GM23338 (cell line): ENCODE measurements at regions not wholly inside any gene's neighbourhood (a gene's known extent, or its start where the extent isn't known, plus 50 kb on each side); places are given as distances from the start of the nearest gene placed in this dataset.

Source experiments
- ATAC-seq: fragments of 200-7000 bp; cut with Tn5 transposase; 3 replicates; pipeline ENCODE4 v1.9.1; 2020
- DNase-seq: peaks from one replicate; pipeline ENCODE4 v3.0.0-alpha.2; 2015; ENCODE audit warnings: low spot score
- H2AFZ ChIP-seq: fragments of 200-600 bp; sonication (generic); 2 replicates; pipeline ENCODE4 v1.8.0; 2016; ENCODE audit warnings: antibody characterized with exemption, mild to moderate bottlenecking, moderate library complexity
- H3F3A ChIP-seq: fragments of 200-600 bp; sonication (generic); replicated peaks from 2 replicates; pipeline ENCODE4 v1.8.0; 2017; ENCODE audit warnings: antibody characterized with exemption, mixed run types, low read depth
- H3K27ac ChIP-seq: fragments of 200-600 bp; sonication (generic); 2 replicates; pipeline ENCODE4 v1.6.1; 2016; ENCODE audit warnings: low read depth
- H3K27me3 ChIP-seq: fragments of 200-600 bp; sonication (generic); 2 replicates; pipeline ENCODE4 v1.8.0; 2016; ENCODE audit warnings: mild to moderate bottlenecking, mixed run types, moderate library complexity; ENCODE audit not compliant: insufficient read depth
- H3K36me3 ChIP-seq: fragments of 200-600 bp; sonication (generic); 2 replicates; pipeline ENCODE4 v1.8.0; 2016; ENCODE audit warnings: mild to moderate bottlenecking; ENCODE audit not compliant: insufficient read depth
- H3K4me1 ChIP-seq: fragments of 200-600 bp; sonication (generic); 2 replicates; pipeline ENCODE4 v1.8.0; 2016; ENCODE audit warnings: mild to moderate bottlenecking, moderate library complexity; ENCODE audit not compliant: insufficient read depth
- H3K4me2 ChIP-seq: fragments of 200-600 bp; sonication (generic); 2 replicates; pipeline ENCODE4 v1.7.1; 2017; ENCODE audit warnings: mixed run types
- H3K4me3 ChIP-seq: fragments of 200-600 bp; sonication (generic); 2 replicates; pipeline ENCODE4 v1.6.1; 2016; ENCODE audit warnings: mixed run types
- H3K79me2 ChIP-seq: fragments of 200-600 bp; sonication (generic); replicated peaks from 2 replicates; pipeline ENCODE4 v1.8.0; 2017; ENCODE audit warnings: mild to moderate bottlenecking; ENCODE audit not compliant: insufficient read depth
- H3K9me2 ChIP-seq: fragments of 200-600 bp; sonication (generic); 2 replicates; pipeline ENCODE4 v1.8.0; 2017; ENCODE audit not compliant: insufficient read depth
- H4K20me1 ChIP-seq: fragments of 200-600 bp; sonication (generic); replicated peaks from 2 replicates; pipeline ENCODE4 v1.8.0; 2017; ENCODE audit warnings: mild to moderate bottlenecking; ENCODE audit not compliant: insufficient read depth
- H3K27ac Mint-ChIP-seq: 2 replicates; pipeline ENCODE4 v1.8.0; 2020; ENCODE audit warnings: inconsistent platforms, mild to moderate bottlenecking, moderate library complexity, mixed read lengths
- H3K27me3 Mint-ChIP-seq: 3 replicates; pipeline ENCODE4 v1.8.0; 2022; ENCODE audit warnings: low read depth, mild to moderate bottlenecking, moderate library complexity, mixed read lengths, inconsistent platforms; ENCODE audit not compliant: insufficient read depth, poor library complexity
- H3K36me3 Mint-ChIP-seq: 3 replicates; pipeline ENCODE4 v1.8.0; 2021; ENCODE audit warnings: low read depth, mild to moderate bottlenecking, inconsistent platforms, moderate library complexity, mixed read lengths
- H3K4me1 Mint-ChIP-seq: 3 replicates; pipeline ENCODE4 v1.8.0; 2020; ENCODE audit warnings: mild to moderate bottlenecking, inconsistent platforms, mixed read lengths
- H3K4me3 Mint-ChIP-seq: 3 replicates; pipeline ENCODE4 v1.8.0; 2021; ENCODE audit warnings: moderate library complexity, mild to moderate bottlenecking, inconsistent platforms, mixed read lengths
- H3K9me3 Mint-ChIP-seq: 3 replicates; pipeline ENCODE4 v1.8.0; 2020; ENCODE audit warnings: moderate library complexity, mild to moderate bottlenecking, inconsistent platforms, mixed read lengths
- CREB1 ChIP-seq: fragments of 250-450 bp; sonication (Bioruptor Pico); IDR thresholded peaks from 2 replicates; pipeline ENCODE4 v1.5.0; 2020; ENCODE audit warnings: low read depth, mild to moderate bottlenecking, moderate library complexity
- EZH2 ChIP-seq: fragments of 200-600 bp; sonication (generic); IDR thresholded peaks from one replicate; pipeline ENCODE4 v1.8.0; 2017; ENCODE audit warnings: antibody characterized with exemption, mild to moderate bottlenecking, low read depth; ENCODE audit not compliant: unreplicated experiment
- EZH2phosphoT487 ChIP-seq: fragments of 200-600 bp; sonication (generic); IDR thresholded peaks from one replicate; pipeline ENCODE4 v1.8.1; 2018; ENCODE audit warnings: antibody characterized with exemption; ENCODE audit not compliant: unreplicated experiment
- JUNB ChIP-seq: IDR thresholded peaks from one replicate; pipeline ENCODE4 v1.6.1; 2016; ENCODE audit warnings: antibody characterized with exemption; ENCODE audit not compliant: unreplicated experiment
- NANOG ChIP-seq: IDR thresholded peaks from 2 replicates; pipeline ENCODE4 v1.6.1; 2016; ENCODE audit warnings: antibody characterized with exemption, borderline replicate concordance
- POLR2AphosphoS5 ChIP-seq: IDR thresholded peaks from 2 replicates; pipeline ENCODE4 v1.6.1; 2016; ENCODE audit warnings: antibody characterized with exemption, low read depth
- STAT1 ChIP-seq: IDR thresholded peaks from one replicate; pipeline ENCODE4 v1.6.1; 2016; ENCODE audit warnings: antibody characterized with exemption; ENCODE audit not compliant: unreplicated experiment
- ZNF114 ChIP-seq: fragments of 250-450 bp; sonication (Bioruptor Pico); IDR thresholded peaks from 2 replicates; pipeline ENCODE4 v1.5.0; 2020; ENCODE audit warnings: mild to moderate bottlenecking, moderate library complexity
- ZNF331 ChIP-seq: fragments of 250-450 bp; sonication (Bioruptor Pico); IDR thresholded peaks from 2 replicates; pipeline ENCODE4 v1.5.0; 2020; ENCODE audit warnings: low read depth, mild to moderate bottlenecking, moderate library complexity
- TF ChIP-seq, protein P1 (sequence below): IDR thresholded peaks from 2 replicates; pipeline ENCODE4 v1.6.1; 2016; ENCODE audit warnings: antibody characterized with exemption
- TF ChIP-seq, protein P2 (sequence below), 2 experiments: fragments of 200-600 bp in 1 of 2; sonication (generic) in 1 of 2; conservative IDR thresholded peaks; 2 replicates each; pipeline versions ENCODE4 v1.5.1 to v1.6.1; 2016 to 2017; ENCODE audit warnings: antibody characterized with exemption in 2 of 2, low read depth in 2 of 2, mild to moderate bottlenecking in 2 of 2, moderate library complexity in 1 of 2
- TF ChIP-seq, protein P3 (sequence below): IDR thresholded peaks from one replicate; pipeline ENCODE4 v1.6.1; 2018; ENCODE audit warnings: antibody characterized with exemption; ENCODE audit not compliant: unreplicated experiment
- TF ChIP-seq, protein P4 (sequence below): fragments of 250-450 bp; sonication (Bioruptor Pico); IDR thresholded peaks from 2 replicates; pipeline ENCODE4 v1.5.0; 2020; ENCODE audit warnings: mild to moderate bottlenecking, moderate library complexity

DNA sequence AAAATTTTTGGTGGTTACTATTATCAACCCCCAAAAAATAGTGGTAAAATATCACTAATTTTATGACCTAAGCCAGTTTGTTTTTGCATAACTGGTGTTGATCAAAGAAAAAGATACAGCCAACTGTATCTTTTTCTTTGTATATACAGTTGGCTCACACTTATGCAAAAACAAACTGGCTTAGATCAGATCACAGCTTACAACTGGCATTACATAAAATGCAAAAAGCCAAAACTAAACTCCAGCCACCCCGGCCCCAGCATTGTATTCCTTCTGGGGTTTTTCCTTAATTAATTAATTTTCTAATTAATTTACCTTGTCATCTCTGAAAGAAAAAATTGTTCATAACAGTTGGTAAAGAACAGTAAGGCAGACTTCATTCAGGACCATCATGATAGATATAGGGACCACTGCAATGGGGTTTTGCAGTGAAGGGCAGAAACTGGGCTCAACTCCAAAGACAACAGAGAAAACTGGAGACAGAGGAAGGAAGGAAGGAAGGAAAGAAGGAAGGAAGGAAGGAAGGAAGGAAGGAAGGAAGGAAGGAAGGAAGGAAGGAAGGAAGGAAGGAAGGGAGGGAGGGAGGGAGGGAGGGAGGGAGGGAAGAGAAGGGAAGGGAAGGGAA, 202.1 kb downstream of the HNRNPD start:
- Histone ChIP-seq H3K27ac (no peak overlapping the region), H4K20me1 (no peaks in the 10 kb centered on the region), H3K27me3 (no peaks in the 10 kb centered on the region), H3F3A (no peaks in the 10 kb centered on the region), H3K4me1 (no peaks in the 10 kb centered on the region), H3K79me2 (no peaks in the 10 kb centered on the region), H3K4me2 (no peak overlapping the region), H2AFZ (no peak overlapping the region), H3K9me2 (no peaks in the 10 kb centered on the region), H3K36me3 (no peaks in the 10 kb centered on the region), H3K4me3 (no peak overlapping the region)
- ATAC-seq = no peak
- H3K27me3 Mint-ChIP-seq = no peaks in the 10 kb centered on the region
- H3K4me1 Mint-ChIP-seq = no peaks in the 10 kb centered on the region
- peaks cover 6% of the 10 kb centered on the region; the same call in 1 of the 3 replicates for H3K36me3 Mint-ChIP-seq
- TF ChIP-seq JUNB (no peak), EZH2phosphoT487 (no peak), POLR2AphosphoS5 (no peak), ZNF114 (no peak), CREB1 (CRISPR knock-in tag) (no peak), ZNF331 (CRISPR knock-in tag) (no peak), EZH2 (no peak), STAT1 (no peak), NANOG (no peak)
- TF ChIP-seq, protein P1, sequence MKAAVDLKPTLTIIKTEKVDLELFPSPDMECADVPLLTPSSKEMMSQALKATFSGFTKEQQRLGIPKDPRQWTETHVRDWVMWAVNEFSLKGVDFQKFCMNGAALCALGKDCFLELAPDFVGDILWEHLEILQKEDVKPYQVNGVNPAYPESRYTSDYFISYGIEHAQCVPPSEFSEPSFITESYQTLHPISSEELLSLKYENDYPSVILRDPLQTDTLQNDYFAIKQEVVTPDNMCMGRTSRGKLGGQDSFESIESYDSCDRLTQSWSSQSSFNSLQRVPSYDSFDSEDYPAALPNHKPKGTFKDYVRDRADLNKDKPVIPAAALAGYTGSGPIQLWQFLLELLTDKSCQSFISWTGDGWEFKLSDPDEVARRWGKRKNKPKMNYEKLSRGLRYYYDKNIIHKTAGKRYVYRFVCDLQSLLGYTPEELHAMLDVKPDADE = no peak
- TF ChIP-seq, protein P2, sequence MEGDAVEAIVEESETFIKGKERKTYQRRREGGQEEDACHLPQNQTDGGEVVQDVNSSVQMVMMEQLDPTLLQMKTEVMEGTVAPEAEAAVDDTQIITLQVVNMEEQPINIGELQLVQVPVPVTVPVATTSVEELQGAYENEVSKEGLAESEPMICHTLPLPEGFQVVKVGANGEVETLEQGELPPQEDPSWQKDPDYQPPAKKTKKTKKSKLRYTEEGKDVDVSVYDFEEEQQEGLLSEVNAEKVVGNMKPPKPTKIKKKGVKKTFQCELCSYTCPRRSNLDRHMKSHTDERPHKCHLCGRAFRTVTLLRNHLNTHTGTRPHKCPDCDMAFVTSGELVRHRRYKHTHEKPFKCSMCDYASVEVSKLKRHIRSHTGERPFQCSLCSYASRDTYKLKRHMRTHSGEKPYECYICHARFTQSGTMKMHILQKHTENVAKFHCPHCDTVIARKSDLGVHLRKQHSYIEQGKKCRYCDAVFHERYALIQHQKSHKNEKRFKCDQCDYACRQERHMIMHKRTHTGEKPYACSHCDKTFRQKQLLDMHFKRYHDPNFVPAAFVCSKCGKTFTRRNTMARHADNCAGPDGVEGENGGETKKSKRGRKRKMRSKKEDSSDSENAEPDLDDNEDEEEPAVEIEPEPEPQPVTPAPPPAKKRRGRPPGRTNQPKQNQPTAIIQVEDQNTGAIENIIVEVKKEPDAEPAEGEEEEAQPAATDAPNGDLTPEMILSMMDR (conservative IDR thresholded peaks at IDR 0.05; ENCODE audit: low read depth in 2 of 2) = no peak
- TF ChIP-seq, protein P3, sequence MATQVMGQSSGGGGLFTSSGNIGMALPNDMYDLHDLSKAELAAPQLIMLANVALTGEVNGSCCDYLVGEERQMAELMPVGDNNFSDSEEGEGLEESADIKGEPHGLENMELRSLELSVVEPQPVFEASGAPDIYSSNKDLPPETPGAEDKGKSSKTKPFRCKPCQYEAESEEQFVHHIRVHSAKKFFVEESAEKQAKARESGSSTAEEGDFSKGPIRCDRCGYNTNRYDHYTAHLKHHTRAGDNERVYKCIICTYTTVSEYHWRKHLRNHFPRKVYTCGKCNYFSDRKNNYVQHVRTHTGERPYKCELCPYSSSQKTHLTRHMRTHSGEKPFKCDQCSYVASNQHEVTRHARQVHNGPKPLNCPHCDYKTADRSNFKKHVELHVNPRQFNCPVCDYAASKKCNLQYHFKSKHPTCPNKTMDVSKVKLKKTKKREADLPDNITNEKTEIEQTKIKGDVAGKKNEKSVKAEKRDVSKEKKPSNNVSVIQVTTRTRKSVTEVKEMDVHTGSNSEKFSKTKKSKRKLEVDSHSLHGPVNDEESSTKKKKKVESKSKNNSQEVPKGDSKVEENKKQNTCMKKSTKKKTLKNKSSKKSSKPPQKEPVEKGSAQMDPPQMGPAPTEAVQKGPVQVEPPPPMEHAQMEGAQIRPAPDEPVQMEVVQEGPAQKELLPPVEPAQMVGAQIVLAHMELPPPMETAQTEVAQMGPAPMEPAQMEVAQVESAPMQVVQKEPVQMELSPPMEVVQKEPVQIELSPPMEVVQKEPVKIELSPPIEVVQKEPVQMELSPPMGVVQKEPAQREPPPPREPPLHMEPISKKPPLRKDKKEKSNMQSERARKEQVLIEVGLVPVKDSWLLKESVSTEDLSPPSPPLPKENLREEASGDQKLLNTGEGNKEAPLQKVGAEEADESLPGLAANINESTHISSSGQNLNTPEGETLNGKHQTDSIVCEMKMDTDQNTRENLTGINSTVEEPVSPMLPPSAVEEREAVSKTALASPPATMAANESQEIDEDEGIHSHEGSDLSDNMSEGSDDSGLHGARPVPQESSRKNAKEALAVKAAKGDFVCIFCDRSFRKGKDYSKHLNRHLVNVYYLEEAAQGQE = no peak
- TF ChIP-seq, protein P4, sequence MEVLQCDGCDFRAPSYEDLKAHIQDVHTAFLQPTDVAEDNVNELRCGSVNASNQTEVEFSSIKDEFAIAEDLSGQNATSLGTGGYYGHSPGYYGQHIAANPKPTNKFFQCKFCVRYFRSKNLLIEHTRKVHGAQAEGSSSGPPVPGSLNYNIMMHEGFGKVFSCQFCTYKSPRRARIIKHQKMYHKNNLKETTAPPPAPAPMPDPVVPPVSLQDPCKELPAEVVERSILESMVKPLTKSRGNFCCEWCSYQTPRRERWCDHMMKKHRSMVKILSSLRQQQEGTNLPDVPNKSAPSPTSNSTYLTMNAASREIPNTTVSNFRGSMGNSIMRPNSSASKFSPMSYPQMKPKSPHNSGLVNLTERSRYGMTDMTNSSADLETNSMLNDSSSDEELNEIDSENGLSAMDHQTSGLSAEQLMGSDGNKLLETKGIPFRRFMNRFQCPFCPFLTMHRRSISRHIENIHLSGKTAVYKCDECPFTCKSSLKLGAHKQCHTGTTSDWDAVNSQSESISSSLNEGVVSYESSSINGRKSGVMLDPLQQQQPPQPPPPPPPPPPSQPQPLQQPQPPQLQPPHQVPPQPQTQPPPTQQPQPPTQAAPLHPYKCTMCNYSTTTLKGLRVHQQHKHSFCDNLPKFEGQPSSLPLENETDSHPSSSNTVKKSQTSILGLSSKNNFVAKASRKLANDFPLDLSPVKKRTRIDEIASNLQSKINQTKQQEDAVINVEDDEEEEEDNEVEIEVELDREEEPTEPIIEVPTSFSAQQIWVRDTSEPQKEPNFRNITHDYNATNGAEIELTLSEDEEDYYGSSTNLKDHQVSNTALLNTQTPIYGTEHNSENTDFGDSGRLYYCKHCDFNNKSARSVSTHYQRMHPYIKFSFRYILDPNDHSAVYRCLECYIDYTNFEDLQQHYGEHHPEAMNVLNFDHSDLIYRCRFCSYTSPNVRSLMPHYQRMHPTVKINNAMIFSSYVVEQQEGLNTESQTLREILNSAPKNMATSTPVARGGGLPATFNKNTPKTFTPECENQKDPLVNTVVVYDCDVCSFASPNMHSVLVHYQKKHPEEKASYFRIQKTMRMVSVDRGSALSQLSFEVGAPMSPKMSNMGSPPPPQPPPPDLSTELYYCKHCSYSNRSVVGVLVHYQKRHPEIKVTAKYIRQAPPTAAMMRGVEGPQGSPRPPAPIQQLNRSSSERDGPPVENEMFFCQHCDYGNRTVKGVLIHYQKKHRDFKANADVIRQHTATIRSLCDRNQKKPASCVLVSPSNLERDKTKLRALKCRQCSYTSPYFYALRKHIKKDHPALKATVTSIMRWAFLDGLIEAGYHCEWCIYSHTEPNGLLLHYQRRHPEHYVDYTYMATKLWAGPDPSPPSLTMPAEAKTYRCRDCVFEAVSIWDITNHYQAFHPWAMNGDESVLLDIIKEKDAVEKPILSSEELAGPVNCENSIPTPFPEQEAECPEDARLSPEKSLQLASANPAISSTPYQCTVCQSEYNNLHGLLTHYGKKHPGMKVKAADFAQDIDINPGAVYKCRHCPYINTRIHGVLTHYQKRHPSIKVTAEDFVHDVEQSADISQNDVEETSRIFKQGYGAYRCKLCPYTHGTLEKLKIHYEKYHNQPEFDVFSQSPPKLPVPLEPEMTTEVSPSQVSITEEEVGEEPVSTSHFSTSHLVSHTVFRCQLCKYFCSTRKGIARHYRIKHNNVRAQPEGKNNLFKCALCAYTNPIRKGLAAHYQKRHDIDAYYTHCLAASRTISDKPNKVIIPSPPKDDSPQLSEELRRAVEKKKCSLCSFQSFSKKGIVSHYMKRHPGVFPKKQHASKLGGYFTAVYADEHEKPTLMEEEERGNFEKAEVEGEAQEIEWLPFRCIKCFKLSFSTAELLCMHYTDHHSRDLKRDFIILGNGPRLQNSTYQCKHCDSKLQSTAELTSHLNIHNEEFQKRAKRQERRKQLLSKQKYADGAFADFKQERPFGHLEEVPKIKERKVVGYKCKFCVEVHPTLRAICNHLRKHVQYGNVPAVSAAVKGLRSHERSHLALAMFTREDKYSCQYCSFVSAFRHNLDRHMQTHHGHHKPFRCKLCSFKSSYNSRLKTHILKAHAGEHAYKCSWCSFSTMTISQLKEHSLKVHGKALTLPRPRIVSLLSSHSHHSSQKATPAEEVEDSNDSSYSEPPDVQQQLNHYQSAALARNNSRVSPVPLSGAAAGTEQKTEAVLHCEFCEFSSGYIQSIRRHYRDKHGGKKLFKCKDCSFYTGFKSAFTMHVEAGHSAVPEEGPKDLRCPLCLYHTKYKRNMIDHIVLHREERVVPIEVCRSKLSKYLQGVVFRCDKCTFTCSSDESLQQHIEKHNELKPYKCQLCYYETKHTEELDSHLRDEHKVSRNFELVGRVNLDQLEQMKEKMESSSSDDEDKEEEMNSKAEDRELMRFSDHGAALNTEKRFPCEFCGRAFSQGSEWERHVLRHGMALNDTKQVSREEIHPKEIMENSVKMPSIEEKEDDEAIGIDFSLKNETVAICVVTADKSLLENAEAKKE (CRISPR knock-in tag) = no peak
- H3K4me3 Mint-ChIP-seq = no peak overlapping the region
- peaks cover 20% of the 10 kb centered on the region for H3K9me3 Mint-ChIP-seq
- no peak for DNase-seq
- H3K27ac Mint-ChIP-seq = no peak overlapping the region
